ENCODE measurements at regions not wholly inside any gene's neighbourhood (a gene's known extent, or its start where the extent isn't known, plus 50 kb on each side); places are given as distances from the start of the nearest gene placed in this dataset.
"Not testable (repeated sequence)": the region's sequence is repeated elsewhere in the genome, so short reads cannot be mapped to it uniquely, and the experiment has no call there.

GRCh38 chr5:29148073-29148472, 2045.4 kb upstream of the CDH6 start:
- TF ChIP-seq CTCF (conservative IDR thresholded peaks at IDR 0.05; ENCODE audit: low read depth): no peak
- DNase-seq (ENCODE audit: low spot score): no peak
- H3K27ac ChIP-seq: no peak overlapping the region
- CTCF ChIA-PET: interaction anchor here (0.7 kb wide), 1 partner anchor 48 kb away, joined by 6 read pairs; no protein-coding TSS in a partner anchor
- POLR2A ChIA-PET (ENCODE audit: low non-redundant PET): no interaction called here

GRCh38 chr5:29143266-29143665, 2050.2 kb upstream of the CDH6 start:
- no peak overlapping the region for H3K27ac ChIP-seq
- no peak for DNase-seq (ENCODE audit: low spot score)
- CTCF ChIA-PET: no interaction called here
- POLR2A ChIA-PET (ENCODE audit: low non-redundant PET): no interaction called here
- TF ChIP-seq CTCF (conservative IDR thresholded peaks at IDR 0.05; ENCODE audit: low read depth): no peak

- POLR2A ChIA-PET (ENCODE audit: low non-redundant PET): no interaction called here
- no peak overlapping the region for H3K27ac ChIP-seq
- no peak for DNase-seq (ENCODE audit: low spot score)
- no peak for TF ChIP-seq CTCF (conservative IDR thresholded peaks at IDR 0.05; ENCODE audit: low read depth)
- CTCF ChIA-PET: interaction anchor here (0.6 kb wide), 1 partner anchor 502 kb away, joined by 4 read pairs; no protein-coding TSS in a partner anchor
These were observed 2059.1 kb upstream of the CDH6 start for GRCh38 chr5:29134418-29134817.

- TF ChIP-seq CTCF (conservative IDR thresholded peaks at IDR 0.05; ENCODE audit: low read depth): no peak
- CTCF ChIA-PET: interaction anchor here (0.7 kb wide), 1 partner anchor 1406 kb away, joined by 5 read pairs; no protein-coding TSS in a partner anchor
- POLR2A ChIA-PET (ENCODE audit: low non-redundant PET): no interaction called here
- DNase-seq (ENCODE audit: low spot score): no peak
- H3K27ac ChIP-seq: no peak overlapping the region
These were observed 2062.2 kb upstream of the CDH6 start for GRCh38 chr5:29131285-29131684.

- H3K27ac ChIP-seq: no peak overlapping the region
- CTCF ChIA-PET: interaction anchor here (0.7 kb wide), 1 partner anchor 1406 kb away, joined by 5 read pairs; no protein-coding TSS in a partner anchor
- TF ChIP-seq CTCF (conservative IDR thresholded peaks at IDR 0.05; ENCODE audit: low read depth): no peak
These were observed 2062.7 kb upstream of the CDH6 start for GRCh38 chr5:29130786-29131185.

GRCh38 chr5:29127524-29128156, 2065.8 kb upstream of the CDH6 start:
- POLR2A ChIA-PET (ENCODE audit: low non-redundant PET); CTCF ChIA-PET; DNase-seq (ENCODE audit: low spot score): not testable (repeated sequence)

More at GRCh38 chr5:29130786-29131185, 2062.7 kb upstream of the CDH6 start:
- DNase-seq (ENCODE audit: low spot score): no peak
- POLR2A ChIA-PET (ENCODE audit: low non-redundant PET): no interaction called here

GRCh38 chr5:29126462-29126861, 2067.0 kb upstream of the CDH6 start:
- CTCF ChIA-PET: interaction anchor here (0.7 kb wide), 1 partner anchor 21 kb away, joined by 3 read pairs; no protein-coding TSS in a partner anchor
- DNase-seq (ENCODE audit: low spot score); H3K27ac ChIP-seq; POLR2A ChIA-PET (ENCODE audit: low non-redundant PET): not testable (repeated sequence)

More at GRCh38 chr5:29127524-29128156, 2065.8 kb upstream of the CDH6 start:
- H3K27ac ChIP-seq: not testable (repeated sequence)
